RPMI7951 (cell line): ENCODE measurements at regions not wholly inside any gene's neighbourhood (a gene's known extent, or its start where the extent isn't known, plus 50 kb on each side); places are given as distances from the start of the nearest gene placed in this dataset.

Experiments
- DNase-seq: peaks from one replicate; pipeline ENCODE4 v3.0.0-alpha.2; 2012; ENCODE audit warnings: low read depth

DNA sequence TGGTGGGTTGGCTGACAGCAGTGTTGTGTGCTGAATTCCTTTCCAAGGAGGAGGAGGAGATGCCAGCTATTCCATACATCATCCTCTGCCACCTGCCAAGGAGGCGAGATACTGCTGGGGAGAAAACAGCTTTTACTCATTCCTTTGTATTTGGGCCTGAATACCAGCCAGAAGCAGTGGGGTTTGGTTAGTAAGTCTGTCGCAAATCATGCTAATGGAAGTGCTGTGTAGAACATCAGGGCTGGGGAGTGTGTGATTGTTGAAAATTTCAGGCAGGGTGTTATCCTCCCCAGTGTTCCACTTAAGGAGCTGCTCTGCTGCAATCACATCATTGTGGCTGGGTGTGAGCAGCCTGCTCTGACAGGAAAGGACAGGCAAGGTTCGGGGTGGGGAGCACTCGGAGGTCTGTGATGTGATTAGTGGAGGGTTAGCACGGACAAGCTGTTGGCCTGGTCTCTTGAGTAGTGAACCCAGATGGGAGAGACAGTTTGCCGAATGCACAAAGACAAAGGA is 128.2 kb upstream of the DLX2 start:
- DNase-seq, result no peak

DNA sequence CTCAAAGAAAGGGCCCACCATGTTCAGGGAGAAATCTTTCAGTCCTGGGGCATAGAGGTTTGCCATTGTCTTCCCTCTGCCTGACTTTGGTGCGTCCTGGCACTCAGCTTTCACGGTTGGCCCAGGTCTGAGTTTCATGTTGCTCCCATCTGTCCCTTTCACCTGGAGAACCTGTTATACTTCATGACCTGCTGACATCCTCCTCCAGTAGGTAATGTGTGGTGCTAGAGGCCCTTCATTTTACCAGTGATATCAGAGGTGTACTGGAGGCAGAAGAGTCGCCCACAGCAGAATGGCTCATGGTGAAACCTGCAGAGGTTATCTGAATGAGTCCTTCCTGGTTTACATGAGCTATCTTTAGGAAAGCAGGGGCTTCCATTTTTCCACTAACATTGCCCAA is 128.8 kb upstream of the DLX2 start:
- DNase-seq, result no peak

DNA sequence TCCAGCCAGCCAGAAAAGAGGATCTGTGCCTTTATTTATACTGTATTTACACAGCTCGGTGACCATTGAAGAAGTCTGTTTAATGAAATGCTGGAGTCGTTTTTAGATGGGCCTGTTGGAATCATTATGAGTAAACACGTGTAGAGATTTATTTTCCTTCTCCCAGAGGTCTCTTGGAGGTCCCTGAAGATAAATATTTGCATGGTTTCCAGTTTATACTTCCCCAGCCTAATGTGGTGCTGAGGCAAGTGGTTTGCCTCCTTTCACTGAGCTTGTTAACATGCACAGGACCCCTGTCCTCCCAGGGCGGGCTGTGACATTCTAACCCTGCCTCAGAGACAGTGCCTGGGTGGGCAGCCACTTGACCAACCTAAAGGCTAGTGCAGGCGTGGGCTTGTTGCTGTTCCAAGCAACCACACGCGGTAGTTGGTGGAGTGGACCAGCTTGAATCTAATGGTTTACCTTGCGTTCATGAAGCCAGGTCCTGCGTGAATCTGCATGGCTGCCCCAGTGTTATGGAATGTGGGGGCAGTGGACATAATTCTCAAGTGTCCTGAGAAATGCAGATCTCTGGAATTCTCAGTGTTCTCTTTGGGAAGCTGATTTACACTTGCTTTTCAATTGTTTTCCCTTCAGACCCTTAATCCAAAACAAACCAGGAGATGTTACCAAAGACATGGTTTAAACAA is 130.2 kb upstream of the DLX2 start:
- DNase-seq, result no peak

DNA sequence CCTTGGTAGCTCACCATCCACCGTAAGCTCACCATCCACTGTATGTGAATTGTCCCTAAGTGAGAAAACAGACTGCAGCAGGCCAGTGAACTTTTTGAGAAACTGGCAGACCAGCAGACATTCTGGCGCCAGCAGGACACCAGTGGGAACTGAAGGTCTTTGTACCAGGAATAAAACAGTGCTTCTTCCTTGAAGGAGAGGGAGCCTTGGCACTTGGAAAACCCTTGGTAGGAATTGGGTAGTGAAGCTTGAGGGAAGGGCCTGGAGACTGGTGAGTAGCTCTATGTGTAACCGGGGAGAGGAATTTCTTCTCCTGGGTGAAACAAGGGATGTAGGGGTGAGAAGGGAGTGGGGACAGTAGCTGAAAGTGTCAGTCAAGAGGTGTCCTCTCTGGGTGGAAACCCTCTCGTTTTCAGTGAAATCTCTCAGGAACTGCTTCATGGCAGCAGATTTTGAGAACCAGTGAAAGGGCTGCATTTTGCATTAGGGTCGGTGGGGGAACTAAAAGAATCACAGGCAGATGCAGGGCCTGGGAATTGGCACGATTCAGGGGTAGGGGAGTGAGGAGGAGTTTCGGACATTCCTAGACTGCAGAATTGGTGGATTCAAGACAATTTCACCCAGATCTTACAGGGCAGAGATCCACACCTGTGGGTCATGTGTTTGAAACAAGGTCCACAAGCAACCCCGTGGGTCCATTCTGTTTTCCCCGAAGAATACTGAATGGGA is 131.5 kb upstream of the DLX2 start:
- no peak for DNase-seq

DNA sequence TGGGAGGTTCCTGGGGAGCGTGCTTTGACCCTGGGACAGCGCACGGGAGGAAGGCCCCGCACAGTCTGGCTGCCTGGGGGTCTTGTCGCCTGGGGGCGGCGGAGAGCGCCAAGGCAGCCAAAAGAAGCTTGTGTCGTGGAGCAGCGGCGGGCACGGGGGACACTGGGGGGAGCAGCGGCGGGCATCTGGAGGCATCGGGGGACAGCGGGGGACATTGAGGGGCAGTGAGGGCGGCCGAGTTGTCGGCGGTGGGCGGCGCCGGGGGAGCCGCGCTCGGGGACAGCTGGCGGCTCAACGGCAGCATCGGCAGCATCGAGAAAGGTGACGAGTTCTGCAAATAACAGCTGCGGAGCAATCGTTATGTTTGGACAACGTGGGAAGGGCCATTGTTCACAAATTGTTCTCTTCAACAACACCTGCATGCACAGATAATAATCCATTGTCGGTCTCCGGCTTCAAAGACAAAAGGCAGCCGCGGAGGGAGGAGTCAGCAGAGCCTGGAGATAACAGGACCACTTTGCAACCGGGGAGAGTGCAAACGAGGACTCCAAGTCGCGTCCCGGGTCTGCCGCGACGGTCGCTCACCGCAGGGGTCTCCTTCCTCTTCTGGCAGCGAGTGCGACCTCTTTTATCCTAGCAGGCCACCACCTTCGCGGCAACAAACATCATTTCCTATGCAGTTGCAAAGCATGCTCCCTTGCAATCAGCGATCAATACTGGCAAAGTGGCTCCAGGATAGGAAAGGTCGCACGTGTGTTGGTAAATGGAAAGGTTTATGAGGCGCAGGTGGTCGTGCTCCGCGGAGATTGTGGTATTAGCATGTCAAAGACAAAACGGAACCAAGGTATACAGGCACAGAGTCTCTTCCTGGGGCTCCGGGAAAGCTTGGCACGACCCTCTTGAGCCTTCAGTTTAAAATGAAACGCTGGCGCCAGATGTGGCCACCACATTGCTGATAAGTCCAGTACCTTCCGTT is 132.3 kb upstream of the DLX2 start:
- DNase-seq, result peak; percentile 22

DNA sequence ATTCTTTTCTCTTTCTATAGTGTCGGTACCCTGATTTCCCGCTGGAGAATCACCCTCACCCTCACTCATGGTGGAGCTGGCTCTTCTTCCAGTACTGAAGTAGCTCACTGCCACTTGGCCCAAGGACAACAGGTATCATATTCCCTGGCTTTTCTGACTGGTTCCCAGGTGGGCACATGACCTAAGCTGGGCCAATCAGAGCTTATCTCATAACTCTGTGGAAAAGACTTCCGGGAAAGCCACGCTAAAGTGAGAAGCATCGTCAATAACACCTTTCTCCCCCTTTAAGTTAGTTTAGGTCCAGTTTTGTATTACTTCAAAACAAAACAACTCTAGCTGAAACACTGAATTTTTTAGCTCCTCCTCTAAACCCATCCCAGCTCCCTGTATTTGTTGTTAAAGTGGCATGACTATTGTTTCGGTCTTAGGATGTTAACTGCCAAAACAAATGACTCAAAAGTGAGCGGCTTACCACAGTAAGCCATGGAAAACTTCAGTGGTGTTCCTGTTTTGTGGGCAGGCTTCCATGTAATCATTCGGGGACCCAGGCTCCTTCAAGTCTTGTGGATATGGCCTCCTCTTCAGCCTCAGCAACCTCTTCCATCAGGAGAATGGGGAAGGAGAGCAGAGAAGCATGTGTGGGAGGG is 137.4 kb upstream of the DLX2 start:
- DNase-seq, result peak; percentile 64

DNA sequence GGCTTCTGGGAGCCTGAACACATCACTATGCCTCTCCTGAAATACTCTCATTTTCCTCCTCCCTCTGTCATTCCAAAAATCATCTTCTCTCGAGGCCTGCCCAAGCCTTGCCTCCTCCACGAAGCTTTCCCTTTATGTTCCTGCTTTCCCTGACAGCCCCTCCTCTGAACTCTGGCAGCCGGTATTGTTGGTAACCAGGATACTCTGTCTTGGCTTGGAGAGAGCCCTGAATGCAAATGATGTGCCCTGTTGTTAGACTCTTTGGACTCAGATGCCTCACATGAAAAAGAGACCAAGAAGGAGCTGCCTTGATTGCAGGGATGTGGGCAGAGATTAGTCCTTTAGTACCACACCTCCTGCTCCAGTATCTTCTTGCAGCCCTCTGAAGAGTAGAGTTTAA is 138.5 kb upstream of the DLX2 start:
- no peak for DNase-seq

DNA sequence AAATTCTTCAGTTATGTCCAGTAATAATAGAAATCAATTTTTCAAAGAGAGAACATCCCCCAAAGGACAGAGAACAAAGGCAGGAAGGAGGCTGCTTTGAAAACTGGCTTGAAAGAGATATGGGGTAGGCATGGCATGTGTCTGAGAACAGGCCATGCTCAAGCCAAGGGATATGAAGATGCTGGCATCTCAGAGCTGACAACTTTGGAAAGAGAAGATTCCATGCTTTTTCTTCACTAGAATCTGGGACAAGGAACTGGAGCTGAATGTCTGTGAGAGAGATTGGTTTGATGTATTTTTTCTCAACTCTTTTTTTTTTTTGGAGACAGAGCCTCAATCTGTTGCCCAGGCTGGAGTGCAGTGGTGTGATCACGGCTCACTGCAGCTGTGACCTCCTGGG is 139.8 kb upstream of the DLX2 start:
- DNase-seq, result no peak

DNA sequence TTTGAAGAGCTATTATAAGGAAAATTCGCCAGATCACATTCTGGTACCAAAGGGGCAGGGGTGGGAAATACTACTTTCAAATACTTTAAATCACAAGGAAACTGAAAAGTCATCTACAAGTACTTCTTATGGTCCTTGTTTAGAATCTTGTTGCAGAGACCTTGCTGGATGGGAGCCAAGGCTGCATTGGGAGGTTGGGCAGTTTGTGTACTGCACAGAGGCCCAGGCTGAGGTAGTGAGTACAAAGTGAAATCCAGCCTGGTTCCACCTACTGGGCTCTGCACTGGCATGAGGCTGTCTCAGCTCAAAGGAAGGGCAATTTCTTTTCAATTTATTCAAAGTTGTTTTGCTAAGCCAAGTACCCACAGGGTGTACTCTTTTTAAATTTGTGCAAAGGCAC is 140.3 kb upstream of the DLX2 start:
- no peak for DNase-seq

DNA sequence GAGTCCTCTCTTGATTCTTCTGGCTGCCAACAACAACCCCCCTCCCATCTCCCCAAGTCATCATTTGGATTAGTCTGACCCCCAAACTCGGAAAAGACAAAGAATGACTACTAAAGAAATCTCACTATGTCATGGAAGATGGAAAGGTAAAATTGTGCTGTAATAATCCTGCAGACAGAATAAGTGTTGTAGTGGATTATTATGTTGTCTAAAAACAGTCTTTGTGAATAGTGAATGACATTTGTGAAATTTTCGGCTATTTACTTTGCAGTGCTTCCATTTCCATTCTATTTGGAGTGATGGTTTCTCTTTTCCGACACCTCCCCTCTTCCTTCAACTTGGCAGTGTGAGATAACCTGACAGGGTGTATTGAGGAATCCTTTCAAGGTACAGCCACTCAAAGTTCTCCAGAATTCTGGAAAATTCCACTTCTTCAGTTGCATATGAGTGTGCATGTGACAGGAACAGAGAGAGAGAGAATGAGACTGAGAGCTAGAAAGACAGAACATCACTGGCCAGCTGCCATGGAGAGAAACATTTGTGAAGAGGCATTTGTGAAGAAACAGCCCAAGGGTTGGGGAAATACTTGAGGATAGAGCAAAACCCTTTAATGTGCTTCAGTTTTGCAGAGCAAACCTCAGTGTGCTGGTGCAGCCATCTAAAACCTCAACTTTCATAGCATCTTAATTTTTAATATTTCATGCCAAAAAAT is 141.9 kb upstream of the DLX2 start:
- peak; percentile 51 for DNase-seq

DNA sequence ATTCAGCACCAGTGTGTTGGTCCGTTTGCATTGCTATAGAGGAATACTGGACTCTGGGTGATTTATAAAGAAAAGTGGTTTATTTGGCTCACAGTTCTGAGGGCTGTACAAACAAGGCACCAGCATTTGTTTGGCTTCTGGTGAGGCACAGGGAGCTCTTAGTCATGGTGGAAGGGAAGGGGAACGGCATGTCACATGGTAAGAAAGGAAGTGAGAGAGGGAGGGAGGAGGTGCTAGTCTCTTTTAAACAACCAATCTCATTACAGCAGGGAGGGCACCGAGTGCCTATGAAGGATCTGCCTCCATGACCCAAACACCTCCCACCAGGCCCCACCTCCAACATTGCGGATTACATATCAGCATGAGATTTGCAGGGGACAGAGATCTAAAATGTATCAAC is 143.9 kb upstream of the DLX2 start:
- peak; percentile 70 for DNase-seq

DNA sequence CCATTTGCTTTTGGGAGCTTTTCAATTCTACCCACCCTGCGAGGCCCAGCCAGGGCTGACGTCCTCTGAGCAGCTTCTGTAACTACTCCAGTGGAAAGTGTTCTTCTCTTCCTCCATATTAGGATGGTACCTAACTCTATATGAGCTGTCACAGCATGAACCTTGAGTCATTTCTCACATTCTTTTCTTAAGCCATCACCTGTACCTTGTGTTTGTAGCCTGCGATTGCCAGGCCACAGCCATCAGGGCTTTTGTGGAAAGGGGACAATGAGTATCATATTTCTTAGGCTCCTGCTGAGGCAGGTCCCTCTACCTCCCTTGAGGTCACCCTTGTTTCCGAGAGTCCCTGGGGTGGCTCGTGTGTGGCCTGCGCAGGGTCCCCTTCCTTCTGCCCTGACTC is 144.5 kb upstream of the DLX2 start:
- no peak for DNase-seq

DNA sequence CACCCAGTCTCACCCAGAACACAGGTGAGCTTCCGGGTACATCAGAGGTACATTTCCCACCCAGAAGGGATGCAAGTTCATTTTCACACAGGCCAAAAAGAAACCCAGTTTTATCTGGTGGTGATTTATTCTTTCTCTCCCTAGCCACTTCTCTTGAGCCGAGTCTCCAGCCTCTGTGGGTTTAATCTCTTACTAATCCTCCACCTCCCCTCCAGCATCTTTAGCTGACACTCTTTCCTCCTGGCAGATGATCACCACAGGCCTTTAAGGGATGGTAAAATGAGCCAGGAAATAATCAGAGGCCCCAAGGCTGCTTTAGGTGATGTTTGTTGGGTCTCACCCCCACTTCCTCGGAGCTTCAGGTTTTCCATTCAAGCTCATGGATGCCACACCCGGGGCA is 145.7 kb upstream of the DLX2 start:
- DNase-seq, result no peak

DNA sequence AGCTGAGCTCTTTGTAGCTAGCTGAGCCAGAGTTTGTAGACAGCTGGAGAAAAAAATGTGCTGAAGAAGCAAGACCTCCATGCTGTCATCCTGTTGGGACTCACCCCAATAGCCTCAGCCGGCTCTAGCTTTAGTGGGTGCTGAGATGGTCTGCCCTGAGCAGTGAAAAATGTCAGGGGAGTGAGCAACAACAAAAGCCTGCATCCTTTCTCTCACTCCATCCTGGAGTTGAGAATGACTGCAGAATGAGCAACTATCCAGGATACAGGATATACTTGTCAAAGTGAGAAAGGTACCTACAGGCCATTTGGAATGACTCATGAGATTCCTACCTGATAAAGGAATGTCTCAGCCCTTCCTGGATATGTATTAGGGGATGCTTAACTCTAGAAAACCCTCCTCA is 146.1 kb upstream of the DLX2 start:
- peak; percentile 75 for DNase-seq

DNA sequence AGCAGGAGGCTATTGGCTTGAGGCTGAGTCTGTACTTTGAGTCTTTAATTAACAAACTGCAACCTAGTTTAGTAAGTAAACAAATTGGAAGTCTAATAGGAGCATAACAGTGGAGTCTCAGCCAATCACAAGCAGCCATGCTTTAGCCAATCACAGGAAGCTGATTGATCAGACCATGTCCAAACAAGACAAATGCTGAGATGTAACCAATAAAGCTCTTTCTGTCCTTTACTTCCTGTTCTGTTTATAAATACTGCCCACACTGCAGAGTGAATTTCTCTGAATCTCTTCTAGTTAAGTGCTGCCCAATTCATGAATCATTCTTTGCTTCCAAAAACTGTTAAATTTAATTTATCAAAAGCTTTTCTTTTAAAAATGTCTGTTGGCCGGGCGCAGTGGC is 146.6 kb upstream of the DLX2 start:
- DNase-seq, result peak; percentile 64

DNA sequence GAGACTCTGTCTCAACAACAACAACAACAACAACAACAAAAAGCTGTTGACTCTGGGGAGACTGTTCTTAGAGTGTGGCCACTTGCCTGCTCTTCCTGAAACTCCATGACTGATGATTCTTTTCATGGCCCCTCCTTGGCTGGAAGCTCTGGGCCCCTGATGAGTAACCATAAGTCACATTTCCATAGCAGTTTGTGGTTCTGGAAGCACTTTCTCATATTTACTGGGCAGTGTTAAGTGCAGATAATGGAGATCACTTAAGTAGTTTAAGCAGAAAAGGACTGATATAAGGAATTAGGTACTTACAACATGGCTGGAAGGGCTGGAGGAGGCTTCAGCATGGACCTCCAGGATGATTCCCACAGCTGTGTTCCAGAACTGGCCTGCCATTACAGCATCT is 147.3 kb upstream of the DLX2 start:
- peak; percentile 89 for DNase-seq

DNA sequence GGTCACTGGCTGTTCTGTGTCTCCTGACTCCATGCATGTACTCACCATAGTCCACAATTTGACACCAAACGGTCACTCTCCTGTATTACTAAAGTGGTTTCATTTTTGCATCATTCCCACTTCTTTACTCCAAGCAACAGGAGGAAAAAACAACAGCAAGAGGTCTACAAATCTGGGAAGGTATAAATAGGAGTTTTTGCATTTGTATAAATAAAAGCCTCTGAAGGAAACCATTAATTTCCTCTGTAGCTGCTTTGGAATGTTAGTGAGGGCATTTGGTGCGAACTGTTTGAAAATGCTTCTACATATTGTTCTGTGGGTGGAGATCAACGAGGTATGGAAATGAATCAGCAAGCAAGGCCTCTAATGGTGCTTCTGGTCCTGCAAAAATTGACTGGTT is 148.5 kb upstream of the DLX2 start:
- peak; percentile 40 for DNase-seq

DNA sequence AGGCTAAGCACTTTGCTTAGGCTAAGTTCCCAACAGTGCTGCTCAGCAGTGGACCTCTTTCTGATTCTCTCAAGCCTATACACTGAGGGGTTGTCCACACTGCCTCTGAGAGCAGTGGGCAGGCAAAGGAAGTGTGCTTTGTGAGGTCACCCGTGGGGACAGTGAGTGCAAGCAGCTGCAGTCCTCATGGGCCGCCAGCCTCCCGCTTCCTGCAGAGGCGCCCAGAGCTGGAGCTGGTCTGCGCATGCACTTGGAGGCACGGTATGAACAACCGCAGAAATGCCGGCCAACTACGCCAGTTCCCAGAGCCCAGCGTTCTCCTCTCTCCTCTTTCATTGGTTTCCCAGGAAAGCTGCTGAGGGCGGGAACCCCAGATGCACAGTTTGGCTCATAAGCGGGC is 149.5 kb upstream of the DLX2 start:
- no peak for DNase-seq

DNA sequence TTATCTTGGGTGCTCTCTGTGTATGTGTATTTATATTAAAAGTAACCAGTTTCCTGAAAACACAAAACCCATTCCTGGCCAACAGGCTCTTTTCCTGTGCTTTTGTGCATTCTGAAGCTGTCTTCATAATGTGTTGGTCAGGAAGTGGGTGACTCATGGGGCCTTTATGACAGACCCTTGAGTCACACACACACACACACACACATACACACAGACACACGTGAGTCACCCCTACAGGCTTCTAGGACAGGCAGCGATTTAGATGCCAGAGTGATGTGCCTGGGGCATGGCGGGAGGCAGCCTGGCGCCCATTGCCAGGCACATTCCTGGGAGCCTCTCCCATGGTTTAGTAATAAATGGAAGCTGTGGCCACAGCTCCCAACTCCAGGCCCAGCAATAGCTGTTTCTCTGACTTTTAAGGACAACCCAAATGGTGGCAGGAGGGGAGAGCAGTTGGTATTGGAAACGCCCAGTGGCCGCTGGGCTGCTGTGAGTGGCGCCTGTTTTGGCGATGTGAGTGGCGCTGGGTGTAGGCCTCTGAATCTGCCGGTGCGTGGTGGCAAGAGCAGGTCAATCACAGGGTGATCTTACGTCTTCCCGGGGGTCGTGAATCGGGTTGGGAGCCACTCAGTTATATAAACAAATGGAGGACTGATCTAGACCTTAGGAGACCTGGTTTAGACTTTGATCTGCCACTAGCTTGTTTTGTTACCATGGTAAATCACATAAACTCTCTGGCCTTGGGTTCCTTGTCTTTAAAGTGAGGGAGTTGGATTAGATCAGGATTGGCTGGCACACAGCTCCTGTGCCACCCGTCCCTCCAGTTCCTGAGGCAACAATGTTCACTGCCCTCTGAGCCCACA is 150.7 kb upstream of the DLX2 start:
- DNase-seq, result peak; percentile 100

DNA sequence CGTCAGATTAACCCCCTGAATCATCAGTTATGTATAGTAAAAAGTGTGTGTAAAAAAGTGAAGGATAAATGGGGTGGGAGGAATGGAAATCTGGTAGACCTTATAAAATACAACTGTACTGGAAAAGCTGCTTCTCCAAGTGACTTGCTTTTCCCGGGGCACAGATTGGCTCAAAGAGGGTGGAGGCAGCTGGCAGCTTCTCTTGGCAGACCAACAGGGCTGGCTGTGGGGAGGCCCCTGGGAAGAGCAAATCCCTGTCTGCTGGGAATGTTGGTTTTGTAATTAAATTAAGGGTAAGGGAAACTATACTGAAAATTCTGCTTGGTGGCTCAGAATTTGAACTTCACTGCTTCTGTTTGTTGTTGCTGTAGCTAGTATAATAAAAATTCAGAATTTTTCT is 154.2 kb upstream of the DLX2 start:
- DNase-seq, result peak; percentile 37
